ENCODE measurements at regions not wholly inside any gene's neighbourhood (a gene's known extent, or its start where the extent isn't known, plus 50 kb on each side); places are given as distances from the start of the nearest gene placed in this dataset.

- no peak for DNase-seq
Measured at GRCh38 chr6:19042420-19042819, 655.3 kb downstream of the RNF144B start.

GRCh38 chr6:19050765-19051164, 663.6 kb downstream of the RNF144B start:
- DNase-seq, result no peak

- DNase-seq, result no peak
Measured at GRCh38 chr6:19052219-19052618, 665.1 kb downstream of the RNF144B start.

GRCh38 chr6:19059102-19059501, 672.0 kb downstream of the RNF144B start:
- no peak for DNase-seq

GRCh38 chr6:19067165-19067564, 680.0 kb downstream of the RNF144B start:
- no peak for DNase-seq

GRCh38 chr6:19070520-19070919, 683.4 kb downstream of the RNF144B start:
- DNase-seq, result no peak

GRCh38 chr6:19083801-19084200, 696.7 kb downstream of the RNF144B start:
- DNase-seq, result no peak

- no peak for DNase-seq
Measured at GRCh38 chr6:19086480-19086879, 699.3 kb downstream of the RNF144B start.

- no peak for DNase-seq
Measured at GRCh38 chr6:19087296-19087695, 700.1 kb downstream of the RNF144B start.

GRCh38 chr6:19087897-19088296, 700.7 kb downstream of the RNF144B start:
- DNase-seq, result no peak

GRCh38 chr6:19100752-19101151, 713.6 kb downstream of the RNF144B start:
- no peak for DNase-seq

GRCh38 chr6:19102936-19103335, 715.8 kb downstream of the RNF144B start:
- DNase-seq, result no peak

- no peak for DNase-seq
Measured at GRCh38 chr6:19107468-19107867, 720.3 kb downstream of the RNF144B start.

- no peak for DNase-seq
Measured at GRCh38 chr6:19121521-19121920, 715.6 kb upstream of the ID4 start.

- no peak for DNase-seq
Measured at GRCh38 chr6:19127081-19127480, 710.1 kb upstream of the ID4 start.

- DNase-seq, result no peak
Measured at GRCh38 chr6:19128701-19129100, 708.5 kb upstream of the ID4 start.

- no peak for DNase-seq
Measured at GRCh38 chr6:19135706-19136105, 701.5 kb upstream of the ID4 start.

- DNase-seq, result no peak
Measured at GRCh38 chr6:19137505-19137904, 699.7 kb upstream of the ID4 start.

GRCh38 chr6:19142275-19142674, 694.9 kb upstream of the ID4 start:
- no peak for DNase-seq

GRCh38 chr6:19150307-19150706, 686.9 kb upstream of the ID4 start:
- no peak for DNase-seq

GRCh38 chr6:19153270-19153980, 683.7 kb upstream of the ID4 start:
- no peak for DNase-seq

- DNase-seq, result no peak
Measured at GRCh38 chr6:19153981-19154295, 683.2 kb upstream of the ID4 start.

GRCh38 chr6:19156443-19156842, 680.7 kb upstream of the ID4 start:
- no peak for DNase-seq

- no peak for DNase-seq
Measured at GRCh38 chr6:19157486-19157885, 679.7 kb upstream of the ID4 start.

- no peak for DNase-seq
Measured at GRCh38 chr6:19158586-19158985, 678.6 kb upstream of the ID4 start.

- no peak for DNase-seq
Measured at GRCh38 chr6:19159089-19159488, 678.1 kb upstream of the ID4 start.

Measured in NCI-H2029 (cell line).